Kidney epithelial cell (primary cell): ENCODE measurements at regions not wholly inside any gene's neighbourhood (a gene's known extent, or its start where the extent isn't known, plus 50 kb on each side); places are given as distances from the start of the nearest gene placed in this dataset.

ENCODE experiments used
- DNase-seq: peaks from one replicate; pipeline ENCODE4 v3.0.0-alpha.2; 2010; ENCODE audit warnings: low read depth
- H3K27me3 ChIP-seq: 2 replicates; pipeline ENCODE4 v1.6.0; 2011; ENCODE audit warnings: low read length; ENCODE audit not compliant: control insufficient read depth, insufficient read depth
- H3K36me3 ChIP-seq: 2 replicates; pipeline ENCODE4 v1.5.1; 2011; ENCODE audit warnings: low read length; ENCODE audit not compliant: control insufficient read depth, insufficient read depth
- H3K4me3 ChIP-seq: 2 replicates; pipeline ENCODE4 v1.5.1; 2011; ENCODE audit warnings: low read depth, mild to moderate bottlenecking, control low read depth, low read length
- TF ChIP-seq, protein P1 (sequence below): IDR thresholded peaks from 2 replicates; pipeline ENCODE4 v1.5.1; 2011; ENCODE audit warnings: mild to moderate bottlenecking, moderate library complexity, low read length, control low read depth, inconsistent platforms; ENCODE audit not compliant: insufficient read depth, poor library complexity, severe bottlenecking

DNA sequence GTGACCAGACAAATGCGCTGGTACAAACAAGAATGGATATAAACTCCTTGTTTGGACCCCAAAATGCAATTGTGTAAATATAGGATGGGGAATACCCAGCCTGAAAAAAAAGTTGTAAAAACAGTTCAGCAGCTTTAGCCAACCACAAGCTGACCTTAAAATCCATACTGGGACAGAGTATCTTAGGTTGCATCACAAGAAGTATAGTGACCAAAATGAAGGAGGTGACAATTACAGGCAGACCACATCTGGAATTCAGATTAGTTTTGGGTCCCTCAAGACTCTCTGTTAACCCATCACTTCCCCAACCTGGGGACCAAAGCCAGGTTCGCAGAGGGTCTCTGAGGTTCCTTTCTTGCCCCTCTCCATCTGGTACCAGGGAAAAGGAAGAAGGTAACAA is 115.9 kb upstream of the PRR20G start:
- TF ChIP-seq, protein P1, sequence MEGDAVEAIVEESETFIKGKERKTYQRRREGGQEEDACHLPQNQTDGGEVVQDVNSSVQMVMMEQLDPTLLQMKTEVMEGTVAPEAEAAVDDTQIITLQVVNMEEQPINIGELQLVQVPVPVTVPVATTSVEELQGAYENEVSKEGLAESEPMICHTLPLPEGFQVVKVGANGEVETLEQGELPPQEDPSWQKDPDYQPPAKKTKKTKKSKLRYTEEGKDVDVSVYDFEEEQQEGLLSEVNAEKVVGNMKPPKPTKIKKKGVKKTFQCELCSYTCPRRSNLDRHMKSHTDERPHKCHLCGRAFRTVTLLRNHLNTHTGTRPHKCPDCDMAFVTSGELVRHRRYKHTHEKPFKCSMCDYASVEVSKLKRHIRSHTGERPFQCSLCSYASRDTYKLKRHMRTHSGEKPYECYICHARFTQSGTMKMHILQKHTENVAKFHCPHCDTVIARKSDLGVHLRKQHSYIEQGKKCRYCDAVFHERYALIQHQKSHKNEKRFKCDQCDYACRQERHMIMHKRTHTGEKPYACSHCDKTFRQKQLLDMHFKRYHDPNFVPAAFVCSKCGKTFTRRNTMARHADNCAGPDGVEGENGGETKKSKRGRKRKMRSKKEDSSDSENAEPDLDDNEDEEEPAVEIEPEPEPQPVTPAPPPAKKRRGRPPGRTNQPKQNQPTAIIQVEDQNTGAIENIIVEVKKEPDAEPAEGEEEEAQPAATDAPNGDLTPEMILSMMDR = no peak
- no peak overlapping the region for H3K4me3 ChIP-seq
- H3K27me3 ChIP-seq = peaks cover 8% of the 10 kb centered on the region
- no peaks in the 10 kb centered on the region for H3K36me3 ChIP-seq
- no peak for DNase-seq

DNA sequence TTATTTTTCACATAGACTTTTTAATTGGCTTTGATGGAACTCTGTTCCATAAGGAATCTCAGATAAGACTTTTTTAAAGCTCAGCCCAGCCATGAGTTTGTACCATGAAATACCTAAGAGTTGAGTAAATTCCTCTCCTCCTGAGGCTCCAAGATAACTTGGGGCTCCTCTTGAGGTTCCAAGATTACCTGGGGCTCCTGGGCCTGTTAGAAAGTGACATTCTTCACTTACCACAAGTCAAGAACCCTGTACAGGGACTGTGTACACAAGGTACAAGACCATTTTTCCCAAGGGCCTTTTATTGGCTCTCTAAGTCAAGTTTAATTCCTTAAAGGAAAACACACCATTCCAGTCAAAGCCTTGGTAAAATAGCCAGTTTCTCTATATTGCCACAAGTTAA is 111.3 kb upstream of the PRR20G start:
- Histone ChIP-seq H3K4me3 (no peak overlapping the region), H3K27me3 (peaks cover 9% of the 10 kb centered on the region), H3K36me3 (no peaks in the 10 kb centered on the region)
- no peak for DNase-seq
- TF ChIP-seq, protein P1 = no peak

DNA sequence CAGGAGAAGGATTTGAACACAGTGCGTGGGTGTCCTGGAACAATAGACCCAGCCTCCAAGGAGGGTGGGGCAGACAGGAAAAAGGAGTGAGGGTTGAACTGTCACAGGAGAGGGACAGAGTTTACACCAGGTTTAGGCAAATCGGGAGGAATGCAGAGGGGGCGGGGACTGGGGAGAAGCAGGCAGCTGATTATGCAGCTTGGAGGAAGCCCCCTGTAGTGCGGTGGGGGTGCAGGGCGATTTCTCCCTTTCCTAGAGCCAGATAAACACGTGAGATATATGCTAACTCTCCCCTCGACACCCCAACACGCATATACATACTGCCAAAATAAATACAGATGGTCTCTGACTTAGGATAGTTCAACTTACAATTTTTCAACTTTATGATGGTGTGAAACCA is 108.6 kb upstream of the PRR20G start:
- TF ChIP-seq, protein P1 = no peak
- no peak for DNase-seq
- H3K4me3 ChIP-seq = no peak overlapping the region
- H3K27me3 ChIP-seq = peaks cover 11% of the 10 kb centered on the region
- no peaks in the 10 kb centered on the region for H3K36me3 ChIP-seq

DNA sequence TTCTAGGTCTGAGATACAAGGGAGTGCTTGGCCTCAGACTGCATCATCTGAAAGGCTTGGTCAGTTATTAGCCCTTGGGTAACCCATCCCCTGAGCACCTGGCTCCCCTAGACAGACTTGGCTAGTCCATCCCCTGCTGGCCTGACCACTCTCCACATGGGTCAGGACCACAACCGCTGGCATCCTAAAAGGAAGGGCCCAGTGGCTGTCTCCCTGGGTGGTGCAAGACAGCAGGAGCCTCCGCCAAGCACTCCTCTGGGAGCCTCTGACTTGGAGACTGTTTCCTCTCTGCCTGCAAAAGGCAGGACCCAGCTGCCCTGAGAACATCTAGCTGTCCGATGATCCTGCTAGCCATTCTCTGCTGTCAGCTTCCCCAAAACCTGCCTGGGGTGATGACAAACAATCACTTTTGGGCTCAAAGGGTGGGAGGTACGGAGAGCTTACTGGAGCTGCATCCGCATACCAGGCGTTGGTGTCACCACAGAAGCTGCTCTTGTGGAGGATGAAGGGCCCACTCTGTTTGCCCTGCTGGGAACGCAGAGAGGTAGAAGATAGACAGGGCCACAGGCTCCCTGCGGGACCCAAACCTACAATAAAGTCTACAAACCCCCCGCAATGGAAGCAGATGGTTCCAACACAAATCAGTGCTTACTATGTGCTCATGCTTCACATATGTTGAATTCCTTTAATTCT is 108.0 kb upstream of the PRR20G start:
- TF ChIP-seq, protein P1 = no peak

DNA sequence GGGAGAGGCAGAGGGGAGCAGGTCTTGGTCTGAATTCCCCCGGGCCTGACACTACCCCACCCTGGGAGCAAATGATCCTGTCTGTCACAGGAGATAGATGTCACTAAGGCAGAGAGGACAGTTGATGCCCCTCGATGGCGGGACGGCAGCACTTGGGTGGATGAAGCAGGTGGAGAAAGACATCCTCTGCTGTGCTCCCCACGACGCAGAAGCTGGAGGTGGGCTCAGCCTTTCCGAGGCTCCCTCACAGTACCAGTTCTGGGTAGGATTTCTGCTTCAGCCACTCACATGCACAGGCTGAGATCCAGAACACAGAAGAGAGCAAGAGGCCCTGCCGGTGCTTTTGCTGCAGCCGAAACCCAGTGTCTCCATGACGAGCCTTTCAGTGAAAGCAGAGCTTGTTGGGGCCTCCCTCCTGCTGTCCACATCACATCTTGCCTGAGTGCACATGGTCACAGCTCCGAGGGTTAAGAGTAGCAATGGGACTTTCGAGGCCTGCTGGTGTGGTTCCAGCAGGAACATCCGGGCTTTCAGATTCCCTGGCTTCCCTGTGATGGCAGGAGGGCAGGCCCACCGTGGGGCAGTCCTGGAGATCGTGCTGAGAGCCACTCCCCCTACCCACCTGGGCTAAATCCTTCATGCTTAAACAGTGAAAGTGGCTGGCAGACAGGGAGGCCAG is 107.3 kb upstream of the PRR20G start:
- no peak for DNase-seq
- Histone ChIP-seq H3K36me3 (no peaks in the 10 kb centered on the region), H3K27me3 (peaks cover 11% of the 10 kb centered on the region), H3K4me3 (no peak overlapping the region)
- TF ChIP-seq, protein P1 = no peak

More for the DNA sequence above, 108.0 kb upstream of the PRR20G start:
- DNase-seq = no peak
- Histone ChIP-seq H3K4me3 (no peak overlapping the region), H3K27me3 (peaks cover 11% of the 10 kb centered on the region), H3K36me3 (no peaks in the 10 kb centered on the region)
